ENCODE measurements at regions not wholly inside any gene's neighbourhood (a gene's known extent, or its start where the extent isn't known, plus 50 kb on each side); places are given as distances from the start of the nearest gene placed in this dataset.

DNA sequence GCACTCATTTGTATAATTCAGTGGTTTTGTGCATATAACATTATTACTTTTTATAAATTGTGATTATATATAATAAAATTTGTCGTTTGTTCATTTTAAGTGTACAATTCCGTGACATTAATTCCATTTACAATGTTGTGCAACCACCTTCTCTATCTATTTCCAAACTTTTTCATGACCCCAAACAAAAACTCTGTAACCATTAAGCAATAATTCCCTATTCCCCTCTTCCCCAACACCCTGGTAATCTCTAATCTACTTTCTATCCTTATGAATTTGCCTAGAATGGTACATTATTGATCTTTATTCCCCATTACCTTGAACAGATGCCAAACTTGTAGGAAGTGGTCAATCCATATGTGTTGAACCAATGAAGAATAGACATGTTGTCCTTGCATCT, 61.3 kb upstream of the SMIM36 start:
- no peak for TF ChIP-seq TCF12 (IDR thresholded peaks at IDR 0.05; ENCODE audit: low read depth)
- TF ChIP-seq CREB1 (IDR thresholded peaks at IDR 0.05; ENCODE audit: low read depth): no peak
- no peak for TF ChIP-seq ZBTB7A (IDR thresholded peaks at IDR 0.05; ENCODE audit: low read depth)
- TF ChIP-seq EGR1 (IDR thresholded peaks at IDR 0.05): no peak
- TF ChIP-seq, protein P1, sequence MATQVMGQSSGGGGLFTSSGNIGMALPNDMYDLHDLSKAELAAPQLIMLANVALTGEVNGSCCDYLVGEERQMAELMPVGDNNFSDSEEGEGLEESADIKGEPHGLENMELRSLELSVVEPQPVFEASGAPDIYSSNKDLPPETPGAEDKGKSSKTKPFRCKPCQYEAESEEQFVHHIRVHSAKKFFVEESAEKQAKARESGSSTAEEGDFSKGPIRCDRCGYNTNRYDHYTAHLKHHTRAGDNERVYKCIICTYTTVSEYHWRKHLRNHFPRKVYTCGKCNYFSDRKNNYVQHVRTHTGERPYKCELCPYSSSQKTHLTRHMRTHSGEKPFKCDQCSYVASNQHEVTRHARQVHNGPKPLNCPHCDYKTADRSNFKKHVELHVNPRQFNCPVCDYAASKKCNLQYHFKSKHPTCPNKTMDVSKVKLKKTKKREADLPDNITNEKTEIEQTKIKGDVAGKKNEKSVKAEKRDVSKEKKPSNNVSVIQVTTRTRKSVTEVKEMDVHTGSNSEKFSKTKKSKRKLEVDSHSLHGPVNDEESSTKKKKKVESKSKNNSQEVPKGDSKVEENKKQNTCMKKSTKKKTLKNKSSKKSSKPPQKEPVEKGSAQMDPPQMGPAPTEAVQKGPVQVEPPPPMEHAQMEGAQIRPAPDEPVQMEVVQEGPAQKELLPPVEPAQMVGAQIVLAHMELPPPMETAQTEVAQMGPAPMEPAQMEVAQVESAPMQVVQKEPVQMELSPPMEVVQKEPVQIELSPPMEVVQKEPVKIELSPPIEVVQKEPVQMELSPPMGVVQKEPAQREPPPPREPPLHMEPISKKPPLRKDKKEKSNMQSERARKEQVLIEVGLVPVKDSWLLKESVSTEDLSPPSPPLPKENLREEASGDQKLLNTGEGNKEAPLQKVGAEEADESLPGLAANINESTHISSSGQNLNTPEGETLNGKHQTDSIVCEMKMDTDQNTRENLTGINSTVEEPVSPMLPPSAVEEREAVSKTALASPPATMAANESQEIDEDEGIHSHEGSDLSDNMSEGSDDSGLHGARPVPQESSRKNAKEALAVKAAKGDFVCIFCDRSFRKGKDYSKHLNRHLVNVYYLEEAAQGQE (IDR thresholded peaks at IDR 0.05; ENCODE audit: low read depth): no peak
- TF ChIP-seq TAF1 (IDR thresholded peaks at IDR 0.05; ENCODE audit: low read depth): no peak
- TF ChIP-seq EP300 (IDR thresholded peaks at IDR 0.05; ENCODE audit: borderline replicate concordance): no peak
- TF ChIP-seq NFIC (IDR thresholded peaks at IDR 0.05): no peak
- TF ChIP-seq CEBPB (IDR thresholded peaks at IDR 0.05): no peak
- no peak for TF ChIP-seq FOXM1 (IDR thresholded peaks at IDR 0.05; ENCODE audit: borderline replicate concordance, low read depth)
- no peak for TF ChIP-seq TEAD4 (IDR thresholded peaks at IDR 0.05)
- TF ChIP-seq, protein P2, sequence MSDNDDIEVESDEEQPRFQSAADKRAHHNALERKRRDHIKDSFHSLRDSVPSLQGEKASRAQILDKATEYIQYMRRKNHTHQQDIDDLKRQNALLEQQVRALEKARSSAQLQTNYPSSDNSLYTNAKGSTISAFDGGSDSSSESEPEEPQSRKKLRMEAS (IDR thresholded peaks at IDR 0.05): no peak
- no peak for TF ChIP-seq RAD21 (IDR thresholded peaks at IDR 0.05; ENCODE audit: low read depth)
- TF ChIP-seq, protein P3, sequence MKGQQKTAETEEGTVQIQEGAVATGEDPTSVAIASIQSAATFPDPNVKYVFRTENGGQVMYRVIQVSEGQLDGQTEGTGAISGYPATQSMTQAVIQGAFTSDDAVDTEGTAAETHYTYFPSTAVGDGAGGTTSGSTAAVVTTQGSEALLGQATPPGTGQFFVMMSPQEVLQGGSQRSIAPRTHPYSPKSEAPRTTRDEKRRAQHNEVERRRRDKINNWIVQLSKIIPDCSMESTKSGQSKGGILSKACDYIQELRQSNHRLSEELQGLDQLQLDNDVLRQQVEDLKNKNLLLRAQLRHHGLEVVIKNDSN (IDR thresholded peaks at IDR 0.05): no peak

Measured in Ishikawa (cell line).